Endothelial cell of umbilical vein (primary cell): ENCODE measurements at regions not wholly inside any gene's neighbourhood (a gene's known extent, or its start where the extent isn't known, plus 50 kb on each side); places are given as distances from the start of the nearest gene placed in this dataset.

Experiments used
- BruUV-seq: library from RNA; stranded (reverse); fragments of 400-500 nt; replicated peaks from 2 replicates; lab custom pipeline; 2021; lab: Mats Ljungman, UMichigan
- CTCF ChIA-PET: fragments of 300-600, 350-600 bp; sonication (Branson Sonifier 250); formaldehyde crosslinking; loops from one replicate; lab custom pipeline; 2021; ENCODE audit warnings: antibody characterized with exemption, inconsistent platforms; lab: Charles Lee
- POLR2A ChIA-PET: fragments of 300-600, 350-600 bp; sonication (Branson Sonifier 250); formaldehyde crosslinking; loops from one replicate; lab custom pipeline; 2021; ENCODE audit warnings: antibody characterized with exemption, inconsistent platforms; lab: Charles Lee
- DNase-seq: peaks from one replicate; pipeline ENCODE4 v3.0.0-alpha.2; 2011; ENCODE audit warnings: low read depth, low spot score
- FAIRE-seq: peaks from 2 replicates; lab custom pipeline; 2011; peaks lifted over from hg19 to GRCh38; lab: Jason Lieb, UNC
- H2AFZ ChIP-seq: 2 replicates; pipeline ENCODE4 v1.6.0; 2012; ENCODE audit warnings: low read depth, low read length, control low read depth, inconsistent platforms
- H3K27ac ChIP-seq: 2 replicates; pipeline ENCODE4 v1.5.1; 2011; ENCODE audit warnings: low read depth, mild to moderate bottlenecking, control low read depth, low read length, moderate library complexity; ENCODE audit not compliant: insufficient read depth
- H3K27me3 ChIP-seq, 2 experiments: 2 replicates each; pipeline versions ENCODE4 v1.6.0 to v1.6.1; 2011; ENCODE audit warnings: low read length in 2 of 2, mixed read lengths in 1 of 2; ENCODE audit not compliant: control insufficient read depth in 2 of 2, insufficient read depth in 2 of 2
- H3K36me3 ChIP-seq, 2 experiments: 2 replicates in 1 of 2; 3 replicates in 1 of 2; pipeline ENCODE4 v1.5.1; 2011; ENCODE audit warnings: low read length in 2 of 2, mild to moderate bottlenecking in 1 of 2, moderate library complexity in 1 of 2; ENCODE audit not compliant: control insufficient read depth in 2 of 2, insufficient read depth in 2 of 2; ENCODE audit errors: extremely low read depth in 1 of 2
- H3K4me1 ChIP-seq: 3 replicates; pipeline ENCODE4 v1.5.1; 2011; ENCODE audit warnings: mild to moderate bottlenecking, low read length; ENCODE audit not compliant: control insufficient read depth, insufficient read depth; ENCODE audit errors: extremely low read depth
- H3K4me2 ChIP-seq: 2 replicates; pipeline ENCODE4 v1.6.1; 2011; ENCODE audit warnings: low read length, control low read depth, mixed read lengths; ENCODE audit not compliant: insufficient read depth
- H3K4me3 ChIP-seq, 3 experiments: fragments of 200-600 bp in 1 of 3; sonication (generic), shearing (Covaris generic) in 1 of 3; replicated peaks in 1 of 3; 2 replicates each; pipeline ENCODE4 v1.5.1; 2011 to 2016; ENCODE audit warnings: control low read depth in 3 of 3, low read length in 3 of 3, mild to moderate bottlenecking in 2 of 3, inconsistent platforms in 1 of 3, low read depth in 1 of 3, moderate library complexity in 1 of 3; ENCODE audit not compliant: insufficient read depth in 1 of 3
- H3K79me2 ChIP-seq: 2 replicates; pipeline ENCODE4 v1.6.0; 2012; ENCODE audit warnings: low read length, inconsistent platforms; ENCODE audit not compliant: control insufficient read depth, insufficient read depth
- H3K9ac ChIP-seq: replicated peaks from 2 replicates; pipeline ENCODE3; 2011; ENCODE audit warnings: low read length, control low read depth; ENCODE audit not compliant: insufficient read depth; ENCODE audit errors: extremely low read depth
- H3K9me1 ChIP-seq: replicated peaks from 3 replicates; pipeline ENCODE4 v1.6.0; 2011; ENCODE audit warnings: mild to moderate bottlenecking, low read length; ENCODE audit not compliant: control insufficient read depth, insufficient read depth; ENCODE audit errors: extremely low read depth
- H3K9me3 ChIP-seq: replicated peaks from 2 replicates; pipeline ENCODE4 v1.5.1; 2012; ENCODE audit warnings: low read length, inconsistent platforms; ENCODE audit not compliant: control insufficient read depth, insufficient read depth
- H4K20me1 ChIP-seq: replicated peaks from 2 replicates; pipeline ENCODE3; 2011; ENCODE audit warnings: mild to moderate bottlenecking, low read length; ENCODE audit not compliant: control insufficient read depth, insufficient read depth; ENCODE audit errors: extremely low read depth
- EZH2 ChIP-seq: IDR thresholded peaks from 2 replicates; pipeline ENCODE4 v1.6.1; 2012; ENCODE audit warnings: borderline replicate concordance, low read depth, mild to moderate bottlenecking, moderate library complexity, low read length, inconsistent platforms; ENCODE audit not compliant: severe bottlenecking
- FOS ChIP-seq: IDR thresholded peaks from 2 replicates; pipeline ENCODE4 v1.6.1; 2011; ENCODE audit warnings: mild to moderate bottlenecking, low read length, moderate library complexity, borderline replicate concordance; ENCODE audit not compliant: insufficient read depth
- GATA2 ChIP-seq: IDR thresholded peaks from 2 replicates; pipeline ENCODE4 v1.7.0; 2011; ENCODE audit warnings: low read depth, mild to moderate bottlenecking, moderate library complexity, mixed read lengths, low read length; ENCODE audit not compliant: insufficient read length, insufficient read depth
- JUN ChIP-seq: IDR thresholded peaks from 2 replicates; pipeline ENCODE4 v1.6.1; 2011; ENCODE audit warnings: borderline replicate concordance, low read depth; ENCODE audit not compliant: insufficient read length, insufficient read depth
- MYC ChIP-seq: IDR thresholded peaks from one replicate; pipeline ENCODE4 v1.6.1; 2011; ENCODE audit warnings: mild to moderate bottlenecking, low read depth, low read length
- POLR2A ChIP-seq: IDR thresholded peaks from 2 replicates; pipeline ENCODE4 v1.6.1; 2012; ENCODE audit warnings: low read depth, mild to moderate bottlenecking, control low read depth, low read length
- POLR2AphosphoS5 ChIP-seq: IDR thresholded peaks from 2 replicates; pipeline ENCODE4 v1.6.1; 2012; ENCODE audit warnings: low read depth, mild to moderate bottlenecking, control low read depth, low read length, moderate library complexity; ENCODE audit not compliant: insufficient read depth
- dilution Hi-C: fragments of 300-500 bp; cut with MboI; formaldehyde crosslinking; loops from one replicate; pipeline ENCODE4 v1.15.0; 2019; ENCODE audit warnings: low sequenced_read_pairs; ENCODE audit not compliant: extremely low pct_ligation_motif_present
- intact Hi-C: fragments of 100-400 bp; cut with micrococcal nuclease; formaldehyde crosslinking; loops from one replicate; pipeline ENCODE4 v1.10.0; 2022
- TF ChIP-seq, protein P1 (sequence below), 2 donors: IDR thresholded peaks; 1 replicate in 1 of 2; 2 replicates in 1 of 2; pipeline ENCODE4 v1.5.1; 2011; ENCODE audit warnings: low read length in 2 of 2, mild to moderate bottlenecking in 2 of 2, moderate library complexity in 2 of 2, control low read depth in 1 of 2, inconsistent platforms in 1 of 2, low read depth in 1 of 2; ENCODE audit not compliant: insufficient read depth in 1 of 2; ENCODE audit errors: extremely low read depth in 1 of 2
- TF ChIP-seq, protein P2 (sequence below): IDR thresholded peaks from 2 replicates; pipeline ENCODE4 v1.6.1; 2011; ENCODE audit not compliant: insufficient read depth, insufficient read length

DNA sequence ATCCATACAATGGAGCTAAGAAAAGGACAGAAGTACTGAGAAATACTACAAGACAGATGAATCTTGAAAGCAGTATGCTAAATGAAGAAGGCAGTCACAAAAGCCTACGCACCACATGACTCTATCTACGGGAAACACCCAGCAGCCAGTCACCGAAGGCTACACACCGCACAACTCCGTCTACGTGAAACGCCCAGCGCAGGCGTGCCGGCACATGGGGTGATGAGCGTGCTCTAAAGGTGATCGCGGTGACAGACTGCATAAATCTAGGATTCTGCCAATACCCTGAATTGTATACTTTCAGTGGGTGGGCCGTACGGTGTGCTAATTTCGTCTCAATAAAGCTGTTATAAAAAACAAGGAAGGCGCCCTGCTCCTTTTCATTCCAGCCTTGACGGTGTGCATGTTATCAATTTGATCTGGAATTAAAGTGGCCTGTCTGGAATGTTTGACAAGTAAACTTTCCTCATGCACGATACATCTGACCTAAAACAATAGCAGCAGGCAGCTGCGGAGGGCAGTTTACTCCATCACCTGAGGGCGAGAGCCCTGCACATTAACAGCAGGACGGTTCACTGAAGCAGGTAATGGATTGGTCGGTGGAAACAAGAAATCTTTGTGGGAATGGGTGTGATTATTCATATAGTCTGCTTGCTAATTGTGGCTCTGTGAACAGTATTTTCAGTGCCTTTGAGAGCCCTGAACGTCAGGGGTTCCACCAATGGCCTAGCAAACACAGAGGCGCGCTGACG, 86.2 kb upstream of the SALL3 start:
- ChIA-PET CTCF (no interaction called here), POLR2A (no interaction called here)

More for the DNA sequence above, 86.2 kb upstream of the SALL3 start:
- Histone ChIP-seq H3K9ac (no peak overlapping the region), H3K27me3 (no peaks in the 10 kb centered on the region), H3K79me2 (no peaks in the 10 kb centered on the region), H3K27ac (no peak overlapping the region), H3K9me1 (no peaks in the 10 kb centered on the region), H3K4me1 (no peaks in the 10 kb centered on the region), H3K4me2 (no peak overlapping the region), H3K36me3 (no peaks in the 10 kb centered on the region), H4K20me1 (no peaks in the 10 kb centered on the region), H3K4me3 (no peak overlapping the region), H2AFZ (no peak overlapping the region), H3K9me3 (peaks cover 2% of the 10 kb centered on the region)
- BruUV-seq = no TSS peak
- intact Hi-C loops (no loop called here), dilution Hi-C loops (no loop called here)
- DNase-seq (no peak), FAIRE-seq (no peak)
- TF ChIP-seq EZH2 (no peak), FOS (no peak), POLR2A (no peak), POLR2AphosphoS5 (no peak), MYC (no peak), GATA2 (no peak), JUN (no peak)
- TF ChIP-seq, protein P1, sequence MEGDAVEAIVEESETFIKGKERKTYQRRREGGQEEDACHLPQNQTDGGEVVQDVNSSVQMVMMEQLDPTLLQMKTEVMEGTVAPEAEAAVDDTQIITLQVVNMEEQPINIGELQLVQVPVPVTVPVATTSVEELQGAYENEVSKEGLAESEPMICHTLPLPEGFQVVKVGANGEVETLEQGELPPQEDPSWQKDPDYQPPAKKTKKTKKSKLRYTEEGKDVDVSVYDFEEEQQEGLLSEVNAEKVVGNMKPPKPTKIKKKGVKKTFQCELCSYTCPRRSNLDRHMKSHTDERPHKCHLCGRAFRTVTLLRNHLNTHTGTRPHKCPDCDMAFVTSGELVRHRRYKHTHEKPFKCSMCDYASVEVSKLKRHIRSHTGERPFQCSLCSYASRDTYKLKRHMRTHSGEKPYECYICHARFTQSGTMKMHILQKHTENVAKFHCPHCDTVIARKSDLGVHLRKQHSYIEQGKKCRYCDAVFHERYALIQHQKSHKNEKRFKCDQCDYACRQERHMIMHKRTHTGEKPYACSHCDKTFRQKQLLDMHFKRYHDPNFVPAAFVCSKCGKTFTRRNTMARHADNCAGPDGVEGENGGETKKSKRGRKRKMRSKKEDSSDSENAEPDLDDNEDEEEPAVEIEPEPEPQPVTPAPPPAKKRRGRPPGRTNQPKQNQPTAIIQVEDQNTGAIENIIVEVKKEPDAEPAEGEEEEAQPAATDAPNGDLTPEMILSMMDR (IDR thresholded peaks at IDR 0.05; ENCODE audit: extremely low read depth in 1 of 2, insufficient read depth in 1 of 2, low read depth in 1 of 2, low read length in 2 of 2) = no peak
- TF ChIP-seq, protein P2, sequence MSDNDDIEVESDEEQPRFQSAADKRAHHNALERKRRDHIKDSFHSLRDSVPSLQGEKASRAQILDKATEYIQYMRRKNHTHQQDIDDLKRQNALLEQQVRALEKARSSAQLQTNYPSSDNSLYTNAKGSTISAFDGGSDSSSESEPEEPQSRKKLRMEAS = no peak
